Ishikawa (cell line): ENCODE measurements at regions not wholly inside any gene's neighbourhood (a gene's known extent, or its start where the extent isn't known, plus 50 kb on each side); places are given as distances from the start of the nearest gene placed in this dataset.

Experiments
- NFIC ChIP-seq: IDR thresholded peaks from 2 replicates; pipeline ENCODE4 v1.6.1; 2012
- TF ChIP-seq, protein P1 (sequence below): IDR thresholded peaks from 2 replicates; pipeline ENCODE4 v1.6.1; 2012; ENCODE audit warnings: low read depth, mild to moderate bottlenecking

GRCh38 chr19:5245631-5246553 lies 94.7 kb downstream of the PTPRS start:
- TF ChIP-seq, protein P1, sequence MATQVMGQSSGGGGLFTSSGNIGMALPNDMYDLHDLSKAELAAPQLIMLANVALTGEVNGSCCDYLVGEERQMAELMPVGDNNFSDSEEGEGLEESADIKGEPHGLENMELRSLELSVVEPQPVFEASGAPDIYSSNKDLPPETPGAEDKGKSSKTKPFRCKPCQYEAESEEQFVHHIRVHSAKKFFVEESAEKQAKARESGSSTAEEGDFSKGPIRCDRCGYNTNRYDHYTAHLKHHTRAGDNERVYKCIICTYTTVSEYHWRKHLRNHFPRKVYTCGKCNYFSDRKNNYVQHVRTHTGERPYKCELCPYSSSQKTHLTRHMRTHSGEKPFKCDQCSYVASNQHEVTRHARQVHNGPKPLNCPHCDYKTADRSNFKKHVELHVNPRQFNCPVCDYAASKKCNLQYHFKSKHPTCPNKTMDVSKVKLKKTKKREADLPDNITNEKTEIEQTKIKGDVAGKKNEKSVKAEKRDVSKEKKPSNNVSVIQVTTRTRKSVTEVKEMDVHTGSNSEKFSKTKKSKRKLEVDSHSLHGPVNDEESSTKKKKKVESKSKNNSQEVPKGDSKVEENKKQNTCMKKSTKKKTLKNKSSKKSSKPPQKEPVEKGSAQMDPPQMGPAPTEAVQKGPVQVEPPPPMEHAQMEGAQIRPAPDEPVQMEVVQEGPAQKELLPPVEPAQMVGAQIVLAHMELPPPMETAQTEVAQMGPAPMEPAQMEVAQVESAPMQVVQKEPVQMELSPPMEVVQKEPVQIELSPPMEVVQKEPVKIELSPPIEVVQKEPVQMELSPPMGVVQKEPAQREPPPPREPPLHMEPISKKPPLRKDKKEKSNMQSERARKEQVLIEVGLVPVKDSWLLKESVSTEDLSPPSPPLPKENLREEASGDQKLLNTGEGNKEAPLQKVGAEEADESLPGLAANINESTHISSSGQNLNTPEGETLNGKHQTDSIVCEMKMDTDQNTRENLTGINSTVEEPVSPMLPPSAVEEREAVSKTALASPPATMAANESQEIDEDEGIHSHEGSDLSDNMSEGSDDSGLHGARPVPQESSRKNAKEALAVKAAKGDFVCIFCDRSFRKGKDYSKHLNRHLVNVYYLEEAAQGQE, result no peak
- TF ChIP-seq NFIC, result no peak
